ENCODE measurements at regions not wholly inside any gene's neighbourhood (a gene's known extent, or its start where the extent isn't known, plus 50 kb on each side); places are given as distances from the start of the nearest gene placed in this dataset.

GRCh38 chr2:198382811-198383210 is 578.4 kb downstream of the PLCL1 start:
- TF ChIP-seq TEAD4 (IDR thresholded peaks at IDR 0.05) (no peak), TCF12 (IDR thresholded peaks at IDR 0.05; ENCODE audit: low read depth) (no peak), TAF1 (IDR thresholded peaks at IDR 0.05; ENCODE audit: low read depth) (no peak), CEBPB (IDR thresholded peaks at IDR 0.05) (no peak), USF1 (IDR thresholded peaks at IDR 0.05) (no peak), EGR1 (IDR thresholded peaks at IDR 0.05) (no peak)
- TF ChIP-seq, protein P1, sequence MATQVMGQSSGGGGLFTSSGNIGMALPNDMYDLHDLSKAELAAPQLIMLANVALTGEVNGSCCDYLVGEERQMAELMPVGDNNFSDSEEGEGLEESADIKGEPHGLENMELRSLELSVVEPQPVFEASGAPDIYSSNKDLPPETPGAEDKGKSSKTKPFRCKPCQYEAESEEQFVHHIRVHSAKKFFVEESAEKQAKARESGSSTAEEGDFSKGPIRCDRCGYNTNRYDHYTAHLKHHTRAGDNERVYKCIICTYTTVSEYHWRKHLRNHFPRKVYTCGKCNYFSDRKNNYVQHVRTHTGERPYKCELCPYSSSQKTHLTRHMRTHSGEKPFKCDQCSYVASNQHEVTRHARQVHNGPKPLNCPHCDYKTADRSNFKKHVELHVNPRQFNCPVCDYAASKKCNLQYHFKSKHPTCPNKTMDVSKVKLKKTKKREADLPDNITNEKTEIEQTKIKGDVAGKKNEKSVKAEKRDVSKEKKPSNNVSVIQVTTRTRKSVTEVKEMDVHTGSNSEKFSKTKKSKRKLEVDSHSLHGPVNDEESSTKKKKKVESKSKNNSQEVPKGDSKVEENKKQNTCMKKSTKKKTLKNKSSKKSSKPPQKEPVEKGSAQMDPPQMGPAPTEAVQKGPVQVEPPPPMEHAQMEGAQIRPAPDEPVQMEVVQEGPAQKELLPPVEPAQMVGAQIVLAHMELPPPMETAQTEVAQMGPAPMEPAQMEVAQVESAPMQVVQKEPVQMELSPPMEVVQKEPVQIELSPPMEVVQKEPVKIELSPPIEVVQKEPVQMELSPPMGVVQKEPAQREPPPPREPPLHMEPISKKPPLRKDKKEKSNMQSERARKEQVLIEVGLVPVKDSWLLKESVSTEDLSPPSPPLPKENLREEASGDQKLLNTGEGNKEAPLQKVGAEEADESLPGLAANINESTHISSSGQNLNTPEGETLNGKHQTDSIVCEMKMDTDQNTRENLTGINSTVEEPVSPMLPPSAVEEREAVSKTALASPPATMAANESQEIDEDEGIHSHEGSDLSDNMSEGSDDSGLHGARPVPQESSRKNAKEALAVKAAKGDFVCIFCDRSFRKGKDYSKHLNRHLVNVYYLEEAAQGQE (IDR thresholded peaks at IDR 0.05; ENCODE audit: low read depth) = no peak
- TF ChIP-seq, protein P2, sequence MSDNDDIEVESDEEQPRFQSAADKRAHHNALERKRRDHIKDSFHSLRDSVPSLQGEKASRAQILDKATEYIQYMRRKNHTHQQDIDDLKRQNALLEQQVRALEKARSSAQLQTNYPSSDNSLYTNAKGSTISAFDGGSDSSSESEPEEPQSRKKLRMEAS (IDR thresholded peaks at IDR 0.05) = no peak

DNA sequence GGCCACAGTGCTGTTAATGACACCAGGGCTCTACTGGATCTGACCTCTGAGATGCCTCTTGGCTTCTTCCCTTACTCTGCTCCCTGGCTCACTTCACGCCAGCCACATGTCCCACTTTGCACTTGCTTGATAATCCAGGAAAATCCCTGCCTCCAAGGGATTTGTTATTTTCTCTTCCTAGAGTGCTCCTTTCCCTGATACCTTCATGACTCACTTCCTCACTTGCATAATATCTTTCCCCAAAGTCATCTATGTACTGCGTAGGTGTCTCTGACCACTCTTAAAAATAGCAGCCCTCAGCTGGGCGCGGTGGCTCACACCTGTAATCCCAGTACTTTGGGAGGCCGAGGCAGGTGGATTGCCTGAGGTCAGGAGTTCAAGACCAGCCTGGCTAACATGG is 572.3 kb downstream of the PLCL1 start:
- no peak for TF ChIP-seq EP300 (IDR thresholded peaks at IDR 0.05; ENCODE audit: borderline replicate concordance)
- TF ChIP-seq CREB1 (IDR thresholded peaks at IDR 0.05; ENCODE audit: low read depth) = no peak
- TF ChIP-seq, protein P2 (IDR thresholded peaks at IDR 0.05) = no peak
- TF ChIP-seq TAF1 (IDR thresholded peaks at IDR 0.05; ENCODE audit: low read depth) = no peak
- no peak for TF ChIP-seq RAD21 (IDR thresholded peaks at IDR 0.05; ENCODE audit: low read depth)
- no peak for TF ChIP-seq TEAD4 (IDR thresholded peaks at IDR 0.05)
- no peak for TF ChIP-seq TCF12 (IDR thresholded peaks at IDR 0.05; ENCODE audit: low read depth)

- TF ChIP-seq TCF12 (IDR thresholded peaks at IDR 0.05; ENCODE audit: low read depth) (no peak), EGR1 (IDR thresholded peaks at IDR 0.05) (no peak), RAD21 (IDR thresholded peaks at IDR 0.05; ENCODE audit: low read depth) (no peak), USF1 (IDR thresholded peaks at IDR 0.05) (no peak), CEBPB (IDR thresholded peaks at IDR 0.05) (no peak), TAF1 (IDR thresholded peaks at IDR 0.05; ENCODE audit: low read depth) (no peak), ZBTB7A (IDR thresholded peaks at IDR 0.05; ENCODE audit: low read depth) (no peak), EP300 (IDR thresholded peaks at IDR 0.05; ENCODE audit: borderline replicate concordance) (no peak), YY1 (IDR thresholded peaks at IDR 0.05; ENCODE audit: low read depth) (no peak), FOXM1 (IDR thresholded peaks at IDR 0.05; ENCODE audit: borderline replicate concordance, low read depth) (no peak), NFIC (IDR thresholded peaks at IDR 0.05) (no peak), TEAD4 (IDR thresholded peaks at IDR 0.05) (no peak), CREB1 (IDR thresholded peaks at IDR 0.05; ENCODE audit: low read depth) (no peak)
- TF ChIP-seq, protein P1 (IDR thresholded peaks at IDR 0.05; ENCODE audit: low read depth) = no peak
- TF ChIP-seq, protein P2 (IDR thresholded peaks at IDR 0.05) = no peak
Measured at GRCh38 chr2:198375083-198375410, 570.7 kb downstream of the PLCL1 start.

DNA sequence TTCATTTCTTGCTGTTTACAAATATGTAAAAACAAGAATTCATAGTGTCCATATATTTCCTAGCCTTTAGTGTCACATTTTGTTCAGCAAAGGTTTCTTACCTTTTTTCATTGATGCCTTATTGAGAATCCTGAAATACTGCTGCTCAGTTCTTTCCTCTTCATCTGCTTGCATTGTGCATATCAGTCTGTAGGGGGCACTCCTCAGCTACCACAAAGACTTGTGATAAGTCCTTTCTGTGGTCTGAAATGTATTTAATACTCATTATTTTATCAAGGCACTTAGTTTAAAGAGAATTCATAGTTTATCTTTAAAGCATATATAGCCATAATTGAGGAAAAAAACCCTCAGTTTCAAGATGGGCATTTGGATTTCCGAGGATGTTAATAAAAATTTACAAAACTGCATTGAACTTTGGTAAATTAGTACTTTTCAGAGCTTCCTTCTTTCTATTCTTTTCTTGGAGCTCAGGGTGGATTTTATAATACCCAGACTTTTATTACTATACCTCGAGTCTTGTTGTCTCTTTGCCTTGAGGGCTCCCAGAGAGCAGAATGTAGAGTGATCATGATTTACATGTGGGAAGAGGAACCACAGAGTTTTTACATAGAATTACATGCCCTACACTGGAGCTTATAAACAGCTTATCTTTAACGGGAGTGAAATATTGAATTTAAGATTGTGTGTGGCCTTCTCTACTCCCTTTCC is 570.1 kb downstream of the PLCL1 start:
- TF ChIP-seq YY1 (IDR thresholded peaks at IDR 0.05; ENCODE audit: low read depth) = no peak
- TF ChIP-seq CEBPB (IDR thresholded peaks at IDR 0.05) = no peak
- TF ChIP-seq TEAD4 (IDR thresholded peaks at IDR 0.05) = peak; percentile 54; the same call in 1 of the 2 replicates
- no peak for TF ChIP-seq EGR1 (IDR thresholded peaks at IDR 0.05)
- no peak for TF ChIP-seq EP300 (IDR thresholded peaks at IDR 0.05; ENCODE audit: borderline replicate concordance)
- TF ChIP-seq TCF12 (IDR thresholded peaks at IDR 0.05; ENCODE audit: low read depth) = no peak
- TF ChIP-seq, protein P1 (IDR thresholded peaks at IDR 0.05; ENCODE audit: low read depth) = no peak
- TF ChIP-seq RAD21 (IDR thresholded peaks at IDR 0.05; ENCODE audit: low read depth) = peak; percentile 74

Data from Ishikawa (cell line).